ENCODE measurements at regions not wholly inside any gene's neighbourhood (a gene's known extent, or its start where the extent isn't known, plus 50 kb on each side); places are given as distances from the start of the nearest gene placed in this dataset.

- DNase-seq (no peak), FAIRE-seq (no peak)
- no peak for TF ChIP-seq CTCF (IDR thresholded peaks at IDR 0.05; ENCODE audit: borderline replicate concordance, extremely low read depth, insufficient read depth)
Observed at GRCh38 chrX:49773993-49774392, 55.1 kb upstream of the PAGE4 start.

GRCh38 chrX:49767236-49767635, 61.9 kb upstream of the PAGE4 start:
- H3K27ac ChIP-seq (ENCODE audit: low read depth in 2 of 2, low read length in 2 of 2): no peak overlapping the region
- H3K36me3 ChIP-seq (ENCODE audit: control insufficient read depth in 2 of 3, insufficient read depth in 3 of 3, low read length in 3 of 3): no peaks in the 10 kb centered on the region
- no peak for TF ChIP-seq CTCF (IDR thresholded peaks at IDR 0.05; ENCODE audit: borderline replicate concordance, extremely low read depth, insufficient read depth)
- no peak overlapping the region for H3K9ac ChIP-seq (ENCODE audit: low read length in 3 of 3)
- DNase-seq (peak in 1 of 5 donors; percentile 29), FAIRE-seq (no peak)
- H3K27me3 ChIP-seq (ENCODE audit: control insufficient read depth, insufficient read depth, low read length): no peaks in the 10 kb centered on the region
- H3K9me3 ChIP-seq (ENCODE audit: control insufficient read depth in 2 of 3, insufficient read depth in 1 of 3, low read length in 3 of 3): no peaks in the 10 kb centered on the region
- no peaks in the 10 kb centered on the region for H3K4me1 ChIP-seq (ENCODE audit: control insufficient read depth in 2 of 3, insufficient read depth in 2 of 3, low read depth in 1 of 3, low read length in 3 of 3)
- H3K4me3 ChIP-seq (ENCODE audit: low read length in 3 of 3): no peak overlapping the region
- intact Hi-C loops (cut with DNase I): no loop called here

More at GRCh38 chrX:49773993-49774392, 55.1 kb upstream of the PAGE4 start:
- no peaks in the 10 kb centered on the region for H3K27me3 ChIP-seq (ENCODE audit: control insufficient read depth, insufficient read depth, low read length)
- no peaks in the 10 kb centered on the region for H3K36me3 ChIP-seq (ENCODE audit: control insufficient read depth in 2 of 3, insufficient read depth in 3 of 3, low read length in 3 of 3)
- no peak overlapping the region for H3K4me3 ChIP-seq (ENCODE audit: low read length in 3 of 3)
- H3K9me3 ChIP-seq (ENCODE audit: control insufficient read depth in 2 of 3, insufficient read depth in 1 of 3, low read length in 3 of 3): no peaks in the 10 kb centered on the region
- intact Hi-C loops (cut with DNase I): no loop called here
- H3K27ac ChIP-seq (ENCODE audit: low read depth in 2 of 2, low read length in 2 of 2): no peak overlapping the region
- no peak overlapping the region for H3K9ac ChIP-seq (ENCODE audit: low read length in 3 of 3)
- H3K4me1 ChIP-seq (ENCODE audit: control insufficient read depth in 2 of 3, insufficient read depth in 2 of 3, low read depth in 1 of 3, low read length in 3 of 3): no peaks in the 10 kb centered on the region

- TF ChIP-seq CTCF (IDR thresholded peaks at IDR 0.05; ENCODE audit: borderline replicate concordance, extremely low read depth, insufficient read depth): no peak
- H3K4me3 ChIP-seq (ENCODE audit: low read length in 3 of 3): no peak overlapping the region
- H3K9ac ChIP-seq (ENCODE audit: low read length in 3 of 3): no peak overlapping the region
- intact Hi-C loops (cut with DNase I): no loop called here
- no peak for FAIRE-seq
- peaks cover 3% of the 10 kb centered on the region for H3K27me3 ChIP-seq (ENCODE audit: control insufficient read depth, insufficient read depth, low read length)
- no peaks in the 10 kb centered on the region for H3K36me3 ChIP-seq (ENCODE audit: control insufficient read depth in 2 of 3, insufficient read depth in 3 of 3, low read length in 3 of 3)
- H3K9me3 ChIP-seq (ENCODE audit: control insufficient read depth in 2 of 3, insufficient read depth in 1 of 3, low read length in 3 of 3): no peaks in the 10 kb centered on the region
- H3K27ac ChIP-seq (ENCODE audit: low read depth in 2 of 2, low read length in 2 of 2): no peak overlapping the region
- H3K4me1 ChIP-seq (ENCODE audit: control insufficient read depth in 2 of 3, insufficient read depth in 2 of 3, low read depth in 1 of 3, low read length in 3 of 3): no peaks in the 10 kb centered on the region
- peak in 2 of 5 donors; percentile 14 to 24 for DNase-seq
Observed at GRCh38 chrX:49762175-49762720, 66.5 kb upstream of the PAGE1 start.

- Histone ChIP-seq H3K36me3 (ENCODE audit: control insufficient read depth in 2 of 3, insufficient read depth in 3 of 3, low read length in 3 of 3) (no peaks in the 10 kb centered on the region), H3K9ac (ENCODE audit: low read length in 3 of 3) (no peak overlapping the region), H3K27me3 (ENCODE audit: control insufficient read depth, insufficient read depth, low read length) (peaks cover 3% of the 10 kb centered on the region), H3K4me1 (ENCODE audit: control insufficient read depth in 2 of 3, insufficient read depth in 2 of 3, low read depth in 1 of 3, low read length in 3 of 3) (no peaks in the 10 kb centered on the region), H3K9me3 (ENCODE audit: control insufficient read depth in 2 of 3, insufficient read depth in 1 of 3, low read length in 3 of 3) (no peaks in the 10 kb centered on the region), H3K4me3 (ENCODE audit: low read length in 3 of 3) (no peak overlapping the region), H3K27ac (ENCODE audit: low read depth in 2 of 2, low read length in 2 of 2) (no peak overlapping the region)
- intact Hi-C loops (cut with DNase I): no loop called here
- peak in 2 of 5 donors; percentile 29 to 39 for DNase-seq
- FAIRE-seq: peak; percentile 25
- peak; percentile 37 for TF ChIP-seq CTCF (IDR thresholded peaks at IDR 0.05; ENCODE audit: borderline replicate concordance, extremely low read depth, insufficient read depth)
Observed at GRCh38 chrX:49761481-49761880, 65.7 kb upstream of the PAGE1 start.
